ENCODE measurements at regions not wholly inside any gene's neighbourhood (a gene's known extent, or its start where the extent isn't known, plus 50 kb on each side); places are given as distances from the start of the nearest gene placed in this dataset.

DNA sequence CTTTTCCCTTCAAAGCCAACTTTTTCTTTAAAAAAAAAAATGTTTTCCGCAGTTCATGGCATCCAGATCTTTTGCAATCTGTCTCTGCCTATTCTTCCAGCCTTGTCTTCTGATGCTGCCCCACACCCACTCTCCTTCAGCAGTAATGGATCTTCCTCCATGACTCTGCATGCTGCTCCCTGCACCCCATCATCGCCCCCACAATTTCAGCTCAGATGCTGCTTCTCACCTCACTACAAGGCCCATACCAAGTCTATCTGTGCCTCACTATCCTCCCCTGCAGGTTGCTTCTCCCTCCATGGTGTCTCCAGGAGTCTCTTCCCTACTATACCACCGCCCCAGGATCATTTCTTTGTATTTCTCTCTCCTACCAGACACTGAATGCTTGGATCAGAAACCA lies 260.6 kb downstream of the ANAPC1 start:
- TF ChIP-seq, protein P1, sequence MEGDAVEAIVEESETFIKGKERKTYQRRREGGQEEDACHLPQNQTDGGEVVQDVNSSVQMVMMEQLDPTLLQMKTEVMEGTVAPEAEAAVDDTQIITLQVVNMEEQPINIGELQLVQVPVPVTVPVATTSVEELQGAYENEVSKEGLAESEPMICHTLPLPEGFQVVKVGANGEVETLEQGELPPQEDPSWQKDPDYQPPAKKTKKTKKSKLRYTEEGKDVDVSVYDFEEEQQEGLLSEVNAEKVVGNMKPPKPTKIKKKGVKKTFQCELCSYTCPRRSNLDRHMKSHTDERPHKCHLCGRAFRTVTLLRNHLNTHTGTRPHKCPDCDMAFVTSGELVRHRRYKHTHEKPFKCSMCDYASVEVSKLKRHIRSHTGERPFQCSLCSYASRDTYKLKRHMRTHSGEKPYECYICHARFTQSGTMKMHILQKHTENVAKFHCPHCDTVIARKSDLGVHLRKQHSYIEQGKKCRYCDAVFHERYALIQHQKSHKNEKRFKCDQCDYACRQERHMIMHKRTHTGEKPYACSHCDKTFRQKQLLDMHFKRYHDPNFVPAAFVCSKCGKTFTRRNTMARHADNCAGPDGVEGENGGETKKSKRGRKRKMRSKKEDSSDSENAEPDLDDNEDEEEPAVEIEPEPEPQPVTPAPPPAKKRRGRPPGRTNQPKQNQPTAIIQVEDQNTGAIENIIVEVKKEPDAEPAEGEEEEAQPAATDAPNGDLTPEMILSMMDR (IDR thresholded peaks at IDR 0.05; ENCODE audit: low read depth, low read length): no peak
- TF ChIP-seq EZH2phosphoT487 (IDR thresholded peaks at IDR 0.05; ENCODE audit: low read depth): no peak

All from OCI-LY3 (cell line).